Activated CD4-positive, alpha-beta T cell treated with anti-CD3 and anti-CD28 coated beads, Interleukin-2, Interleukin-4, amounts not matched to agents 100 ng/mL and 50 ng/mL, durations not matched to agents 16 hours and 8 hours (primary cell): ENCODE measurements at regions not wholly inside any gene's neighbourhood (a gene's known extent, or its start where the extent isn't known, plus 50 kb on each side); places are given as distances from the start of the nearest gene placed in this dataset.

Source experiments
- DNase-seq: peaks from one replicate; pipeline ENCODE4 v3.0.0-alpha.2; 2020; ENCODE audit warnings: low spot score

DNA sequence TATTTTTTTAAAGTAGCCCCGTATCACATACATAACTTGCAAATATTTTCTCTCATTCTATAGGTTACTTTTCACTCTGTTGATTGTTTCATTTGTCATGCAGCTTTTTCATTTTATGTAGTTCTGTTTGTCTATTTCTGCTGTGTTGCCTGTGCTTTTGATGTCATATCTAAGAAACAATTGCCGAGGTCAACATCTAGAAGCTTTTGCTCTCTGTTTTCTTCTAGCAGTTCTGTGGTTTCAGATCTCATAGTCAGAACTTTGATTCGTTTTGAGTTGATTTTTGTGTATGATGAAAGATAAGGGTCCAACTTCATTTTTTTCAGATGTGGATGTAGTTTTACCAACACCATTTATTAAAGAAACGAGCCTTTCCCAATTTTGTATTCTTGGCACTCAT, 79.5 kb downstream of the CD200 start:
- DNase-seq, result peak; percentile 19

DNA sequence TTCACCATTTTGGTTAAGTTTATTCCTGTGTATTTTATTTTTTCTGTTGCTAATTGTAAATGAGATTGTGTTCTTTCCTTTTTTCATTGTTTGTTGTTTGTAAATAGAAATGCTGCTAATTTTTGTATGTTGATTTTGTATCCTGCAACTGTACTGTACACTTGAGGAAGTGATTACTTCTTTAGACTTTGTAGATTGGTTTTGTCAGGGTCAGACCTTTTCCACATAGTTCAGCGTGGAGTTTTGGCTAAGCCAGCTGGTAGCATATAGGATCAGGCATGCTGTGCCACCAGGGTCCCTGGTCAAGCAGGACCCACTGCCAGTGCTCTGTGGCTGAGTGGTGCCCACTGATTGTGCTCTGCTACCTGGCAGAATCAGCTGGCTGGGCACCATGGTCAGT, 80.1 kb downstream of the CD200 start:
- no peak for DNase-seq

DNA sequence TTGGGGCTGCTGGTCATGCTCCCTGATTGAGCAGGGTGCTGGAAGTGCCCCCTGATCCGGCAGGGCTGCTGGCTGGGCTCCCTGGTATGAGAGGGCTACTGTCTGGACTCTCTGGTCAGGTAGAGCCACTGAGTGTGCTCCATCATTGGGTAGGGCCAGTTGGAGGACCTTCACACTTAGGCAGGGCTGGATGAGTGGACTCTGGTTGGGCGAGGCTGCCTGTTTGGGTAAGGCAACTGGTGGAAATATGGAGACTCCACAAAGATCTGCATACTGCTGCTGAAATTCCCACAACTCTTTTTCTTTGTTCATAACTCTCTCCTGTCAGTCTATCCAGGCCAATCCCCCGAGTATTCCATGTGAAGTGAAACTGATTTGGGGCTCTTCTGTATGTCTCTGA, 80.8 kb downstream of the CD200 start:
- DNase-seq, result no peak
